GM19239 (cell line): ENCODE measurements at regions not wholly inside any gene's neighbourhood (a gene's known extent, or its start where the extent isn't known, plus 50 kb on each side); places are given as distances from the start of the nearest gene placed in this dataset.

ENCODE experiments used
- DNase-seq: peaks from one replicate; pipeline ENCODE4 v3.0.0; 2011; ENCODE audit warnings: low spot score; ENCODE audit not compliant: insufficient read length
- FAIRE-seq: peaks from 2 replicates; lab custom pipeline; 2011; peaks lifted over from hg19 to GRCh38; lab: Jason Lieb, UNC

- no peak for DNase-seq
- FAIRE-seq, result no peak
Observed at GRCh38 chr20:7449269-7449668, 491.0 kb downstream of the HAO1 start.

DNA sequence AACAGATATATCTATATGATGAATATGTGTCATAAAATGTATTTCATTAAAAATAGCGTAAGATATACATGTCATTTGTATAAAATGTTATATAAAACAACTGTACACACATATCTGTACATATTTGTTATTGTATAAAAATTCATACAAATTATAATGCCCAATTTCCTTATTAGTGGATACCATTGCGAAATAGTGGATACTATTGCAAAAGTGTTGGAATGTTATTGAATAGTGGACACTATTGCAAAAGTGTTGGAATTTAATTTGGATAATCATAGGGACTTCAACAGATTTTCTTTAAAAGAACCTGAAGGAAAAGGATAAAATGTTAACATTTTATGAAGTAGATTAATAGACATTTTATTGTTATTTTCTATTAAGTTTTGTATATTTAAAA is 487.4 kb downstream of the HAO1 start:
- no peak for DNase-seq
- FAIRE-seq, result no peak

- FAIRE-seq (no peak), DNase-seq (no peak)
Observed at GRCh38 chr20:7454047-7454446, 486.2 kb downstream of the HAO1 start.

DNA sequence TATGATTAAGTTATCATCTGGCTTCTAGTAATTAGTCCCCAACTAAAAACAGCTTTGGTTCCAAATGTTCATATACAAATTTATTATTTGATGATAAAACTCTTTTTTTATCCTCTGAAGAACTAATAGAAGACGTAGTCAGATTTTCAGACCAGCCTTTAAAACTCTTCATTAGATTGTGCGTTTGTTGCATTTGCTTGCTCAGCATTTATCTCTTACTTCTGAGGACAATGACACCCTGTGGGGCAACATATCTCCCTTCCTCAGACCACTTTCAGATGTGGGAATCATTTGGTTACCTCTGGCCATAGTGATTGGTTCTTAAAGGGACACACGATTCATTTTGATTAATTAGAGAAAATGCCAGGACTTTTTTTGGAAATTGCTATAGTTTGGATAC is 481.8 kb downstream of the HAO1 start:
- DNase-seq, result no peak
- FAIRE-seq, result no peak

- FAIRE-seq (no peak), DNase-seq (no peak)
Observed at GRCh38 chr20:7459083-7459482, 481.2 kb downstream of the HAO1 start.

DNA sequence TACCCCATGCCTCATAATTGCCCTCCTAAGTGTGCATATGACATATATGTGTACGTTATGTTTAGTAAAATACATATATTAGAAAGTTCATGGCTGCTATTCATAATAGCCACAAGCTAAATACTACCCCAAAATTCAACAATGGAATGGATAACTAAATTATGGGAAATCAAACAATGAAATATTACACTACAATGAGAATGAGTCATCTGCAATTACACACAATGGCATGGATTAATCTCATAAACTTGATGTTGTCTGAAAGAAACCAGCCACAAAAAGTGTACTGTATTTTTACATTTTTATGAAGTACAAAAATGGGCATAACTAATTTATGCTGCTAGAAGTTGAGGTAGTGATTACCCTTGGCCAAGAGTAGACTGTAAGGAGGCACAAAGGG is 477.0 kb downstream of the HAO1 start:
- FAIRE-seq, result no peak
- no peak for DNase-seq

GRCh38 chr20:7470912-7471311 is 469.3 kb downstream of the HAO1 start:
- DNase-seq (no peak), FAIRE-seq (no peak)

- no peak for FAIRE-seq
Observed at GRCh38 chr20:7490288-7490687, 450.0 kb downstream of the HAO1 start.

GRCh38 chr20:7492257-7492656 is 448.0 kb downstream of the HAO1 start:
- FAIRE-seq, result no peak

More at GRCh38 chr20:7490288-7490687, 450.0 kb downstream of the HAO1 start:
- no peak for DNase-seq

DNA sequence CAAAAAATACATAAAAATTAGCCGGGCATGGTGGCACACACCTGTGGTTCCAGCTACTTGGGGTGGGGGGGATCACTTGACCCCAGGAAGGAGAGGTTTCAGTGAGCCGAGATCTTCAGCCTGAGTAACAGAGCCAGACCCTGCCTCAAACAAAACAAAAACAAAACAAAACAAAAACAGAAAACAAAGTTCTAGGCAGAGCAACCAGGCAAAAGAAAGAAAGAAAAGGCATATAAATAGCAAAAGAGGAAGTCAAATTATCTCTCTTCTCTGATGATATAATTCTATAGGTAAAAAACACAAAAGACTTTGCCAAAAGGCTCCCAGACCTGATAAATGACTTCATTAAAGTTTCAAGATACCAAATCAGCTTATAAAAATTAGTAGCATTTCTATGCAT is 446.9 kb downstream of the HAO1 start:
- FAIRE-seq (no peak), DNase-seq (no peak)

More at GRCh38 chr20:7492257-7492656, 448.0 kb downstream of the HAO1 start:
- DNase-seq, result no peak

- no peak for FAIRE-seq
- DNase-seq, result no peak
Observed at GRCh38 chr20:7496394-7496991, 443.8 kb downstream of the HAO1 start.

DNA sequence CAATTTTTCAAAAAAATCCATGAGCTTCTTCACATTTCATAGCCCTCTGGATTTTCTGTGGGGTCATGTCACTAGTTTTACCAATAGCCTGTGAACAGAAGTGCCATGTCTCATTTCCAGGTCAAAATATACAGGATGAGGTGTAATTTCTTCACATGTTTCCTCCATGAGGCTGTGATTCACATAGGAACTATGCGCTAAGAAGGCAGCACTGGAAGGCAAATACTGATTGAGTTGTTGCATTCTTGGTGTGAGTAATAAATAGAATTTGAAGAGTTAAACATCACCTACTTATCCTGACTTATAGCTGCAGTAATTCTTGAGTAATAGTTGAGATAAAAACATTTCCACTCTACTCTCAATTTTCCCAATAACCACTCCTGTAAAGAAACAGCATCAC is 442.3 kb downstream of the HAO1 start:
- FAIRE-seq, result no peak

GRCh38 chr20:7499201-7499600 is 441.1 kb downstream of the HAO1 start:
- FAIRE-seq (no peak), DNase-seq (no peak)

More for the DNA sequence above, 442.3 kb downstream of the HAO1 start:
- no peak for DNase-seq

DNA sequence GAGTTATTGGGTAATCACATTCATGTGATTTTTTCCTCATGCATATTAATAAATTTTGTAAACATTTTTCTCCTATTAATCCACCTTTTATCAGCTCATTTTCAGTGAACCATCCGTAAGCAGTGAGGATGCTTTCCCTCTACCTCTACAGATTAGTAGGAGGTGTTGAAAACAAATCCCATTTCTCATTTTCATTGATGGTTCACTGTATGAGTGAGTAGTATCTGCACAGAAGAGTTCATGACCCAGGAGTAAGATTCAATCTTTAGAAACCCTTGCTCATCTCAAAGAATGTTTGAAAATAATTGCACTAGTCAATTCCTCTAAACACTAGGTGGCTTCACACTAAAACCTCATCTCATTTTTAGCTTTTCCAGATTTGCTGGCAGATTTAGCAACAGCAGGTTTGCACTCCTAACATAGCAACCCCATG is 440.0 kb downstream of the HAO1 start:
- FAIRE-seq (no peak), DNase-seq (no peak)

DNA sequence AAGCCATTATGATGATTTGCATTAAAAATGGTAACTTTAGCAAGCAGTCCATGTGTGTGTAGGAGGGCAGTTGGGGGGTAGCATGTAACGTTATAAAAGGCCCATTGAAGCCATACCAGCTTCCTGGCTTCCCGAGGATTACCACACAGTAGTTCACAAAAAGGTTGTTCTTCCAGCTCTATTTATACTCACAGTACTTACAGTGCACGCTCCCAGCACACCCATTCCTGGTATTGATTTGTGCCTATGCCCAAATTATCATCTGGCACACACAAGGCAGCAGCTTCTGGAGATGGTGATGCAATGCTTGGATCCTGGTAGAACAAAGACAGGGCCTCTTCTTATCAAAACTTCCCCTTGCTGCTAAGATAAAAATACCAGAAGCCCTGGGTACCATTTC is 436.8 kb downstream of the HAO1 start:
- no peak for FAIRE-seq
- DNase-seq, result no peak

- DNase-seq (no peak), FAIRE-seq (no peak)
Observed at GRCh38 chr20:7505152-7505834, 435.0 kb downstream of the HAO1 start.

DNA sequence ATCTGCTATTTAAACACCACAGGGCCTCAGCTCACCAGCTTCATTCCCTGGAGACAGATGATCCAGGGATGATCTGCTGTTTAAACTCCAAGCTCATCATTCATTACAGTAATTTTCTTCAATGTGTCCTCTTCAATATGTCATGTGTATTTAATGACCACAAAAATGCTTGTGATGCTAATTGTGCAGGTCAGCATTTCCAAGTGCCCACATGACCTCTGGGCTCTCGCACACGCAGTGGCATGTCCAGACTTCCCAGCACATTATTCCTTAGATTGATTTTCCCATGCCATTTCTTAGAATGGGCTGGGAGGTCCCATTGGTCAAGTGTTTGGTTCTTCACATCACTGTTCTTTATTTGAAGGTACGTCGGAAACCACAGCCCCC is 434.4 kb downstream of the HAO1 start:
- DNase-seq, result no peak
- FAIRE-seq, result peak; percentile 58

GRCh38 chr20:7516621-7517111 is 423.6 kb downstream of the HAO1 start:
- FAIRE-seq (no peak), DNase-seq (no peak)

DNA sequence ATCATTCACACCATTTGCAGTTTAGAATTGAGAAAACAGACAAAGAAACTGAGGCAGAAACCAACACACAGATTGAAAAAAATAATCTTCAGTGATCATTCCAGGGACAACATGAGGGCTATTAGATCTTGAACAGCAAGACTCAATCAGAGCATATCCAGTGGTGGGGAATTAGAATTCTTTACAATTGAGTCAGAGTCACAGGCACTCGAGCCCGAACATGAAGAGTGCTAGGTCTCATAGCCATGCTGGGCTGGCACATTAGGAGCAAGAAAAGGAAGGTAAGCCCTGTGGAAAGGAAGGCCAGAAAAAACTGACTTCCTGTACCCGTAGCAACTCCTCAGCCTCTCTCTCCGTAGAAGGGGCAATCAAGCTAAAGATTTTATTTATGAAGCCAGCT is 419.9 kb downstream of the HAO1 start:
- DNase-seq (no peak), FAIRE-seq (no peak)

DNA sequence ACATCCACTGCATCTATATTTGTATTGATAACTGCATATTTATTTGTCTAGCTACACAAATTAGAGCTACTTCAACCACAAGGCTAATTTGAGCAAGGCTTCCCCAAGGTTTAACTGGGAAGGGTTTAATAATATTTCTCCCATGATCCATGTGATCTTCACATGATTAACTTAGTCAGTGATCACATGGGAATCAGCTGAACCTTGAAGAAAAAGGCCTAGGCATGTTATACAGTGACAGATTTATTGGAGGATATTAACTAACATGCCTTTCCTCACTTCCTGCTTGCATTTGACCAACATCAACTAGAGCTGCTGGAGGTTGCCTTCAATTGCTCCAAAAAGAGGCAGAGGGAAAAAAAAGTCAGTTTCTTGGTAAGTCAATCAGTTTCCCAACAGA is 417.0 kb downstream of the HAO1 start:
- no peak for DNase-seq
- no peak for FAIRE-seq

DNA sequence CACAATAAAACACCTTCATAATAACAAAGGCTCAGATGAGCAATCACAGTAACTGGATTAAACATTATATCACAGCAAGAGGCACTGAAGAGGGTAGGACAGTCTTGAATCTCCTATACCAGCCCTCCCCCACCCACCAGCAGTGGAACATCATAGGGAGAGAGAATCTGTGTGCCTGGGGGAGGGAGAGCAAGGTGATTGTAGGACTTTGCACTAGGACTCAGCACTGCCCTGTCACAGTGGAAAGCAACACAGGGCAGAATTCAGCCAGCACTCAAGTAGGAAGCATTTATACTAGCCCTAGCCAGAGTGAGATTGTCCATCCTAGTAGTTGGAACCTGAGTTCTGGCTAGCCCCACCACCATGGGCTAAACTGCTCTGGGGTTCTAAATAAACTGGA is 400.2 kb downstream of the HAO1 start:
- no peak for FAIRE-seq
- no peak for DNase-seq

DNA sequence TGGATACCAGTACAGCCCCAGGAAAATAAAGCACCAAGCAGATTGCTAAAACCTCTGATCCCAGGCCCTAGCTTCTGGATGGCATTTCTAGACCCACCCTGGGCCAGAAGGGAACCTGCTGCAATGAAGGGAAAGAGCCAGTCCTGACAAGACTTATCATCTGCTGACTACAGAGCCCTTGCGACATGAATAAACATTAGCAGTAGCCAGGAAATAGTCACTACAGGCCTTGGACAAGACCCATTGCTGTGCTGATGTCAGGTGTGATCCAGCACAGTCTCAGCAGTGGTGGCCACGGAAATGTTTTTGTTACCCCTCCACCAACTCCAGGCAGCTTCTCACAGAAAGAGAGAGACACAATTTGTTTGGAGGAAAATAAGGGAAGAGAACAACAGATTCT is 399.3 kb downstream of the HAO1 start:
- no peak for DNase-seq
- no peak for FAIRE-seq
